ENCODE measurements at regions not wholly inside any gene's neighbourhood (a gene's known extent, or its start where the extent isn't known, plus 50 kb on each side); places are given as distances from the start of the nearest gene placed in this dataset.

GRCh38 chr9:82736701-82737100 lies 326.2 kb downstream of the RASEF start:
- H3K27ac Mint-ChIP-seq = no peak overlapping the region
- H3K4me3 Mint-ChIP-seq = no peak overlapping the region

GRCh38 chr9:82745919-82746318 lies 317.0 kb downstream of the RASEF start:
- Histone ChIP-seq H3K4me1 (no peaks in the 10 kb centered on the region), H3F3A (ENCODE audit: low read depth) (no peaks in the 10 kb centered on the region), H3K27ac (no peak overlapping the region), H3K4me3 (no peak overlapping the region), H3K36me3 (no peaks in the 10 kb centered on the region), H3K4me2 (no peak overlapping the region), H2AFZ (replicated peaks) (no peak overlapping the region), H3K9me3 (ENCODE audit: low read depth) (no peaks in the 10 kb centered on the region), H3K27me3 (no peaks in the 10 kb centered on the region), H3K79me2 (ENCODE audit: low read depth) (no peaks in the 10 kb centered on the region), H3K9ac (no peak overlapping the region), H4K20me1 (ENCODE audit: low read depth) (no peaks in the 10 kb centered on the region)
- no peak for DNase-seq (ENCODE audit: low spot score)
- TF ChIP-seq EZH2phosphoT487 (IDR thresholded peaks at IDR 0.05) (no peak), EZH2 (IDR thresholded peaks at IDR 0.05) (no peak)
- TF ChIP-seq, protein P1, sequence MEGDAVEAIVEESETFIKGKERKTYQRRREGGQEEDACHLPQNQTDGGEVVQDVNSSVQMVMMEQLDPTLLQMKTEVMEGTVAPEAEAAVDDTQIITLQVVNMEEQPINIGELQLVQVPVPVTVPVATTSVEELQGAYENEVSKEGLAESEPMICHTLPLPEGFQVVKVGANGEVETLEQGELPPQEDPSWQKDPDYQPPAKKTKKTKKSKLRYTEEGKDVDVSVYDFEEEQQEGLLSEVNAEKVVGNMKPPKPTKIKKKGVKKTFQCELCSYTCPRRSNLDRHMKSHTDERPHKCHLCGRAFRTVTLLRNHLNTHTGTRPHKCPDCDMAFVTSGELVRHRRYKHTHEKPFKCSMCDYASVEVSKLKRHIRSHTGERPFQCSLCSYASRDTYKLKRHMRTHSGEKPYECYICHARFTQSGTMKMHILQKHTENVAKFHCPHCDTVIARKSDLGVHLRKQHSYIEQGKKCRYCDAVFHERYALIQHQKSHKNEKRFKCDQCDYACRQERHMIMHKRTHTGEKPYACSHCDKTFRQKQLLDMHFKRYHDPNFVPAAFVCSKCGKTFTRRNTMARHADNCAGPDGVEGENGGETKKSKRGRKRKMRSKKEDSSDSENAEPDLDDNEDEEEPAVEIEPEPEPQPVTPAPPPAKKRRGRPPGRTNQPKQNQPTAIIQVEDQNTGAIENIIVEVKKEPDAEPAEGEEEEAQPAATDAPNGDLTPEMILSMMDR (IDR thresholded peaks at IDR 0.05) = no peak
- Mint-ChIP-seq H3K36me3 (no peaks in the 10 kb centered on the region), H3K4me1 (no peaks in the 10 kb centered on the region), H3K27me3 (ENCODE audit: insufficient read depth, low read depth) (peaks cover 3% of the 10 kb centered on the region), H3K9me3 (no peaks in the 10 kb centered on the region), H3K4me3 (no peak overlapping the region), H3K27ac (no peak overlapping the region)

More at GRCh38 chr9:82736701-82737100, 326.2 kb downstream of the RASEF start:
- H3K79me2 ChIP-seq (ENCODE audit: low read depth) = no peaks in the 10 kb centered on the region
- no peak overlapping the region for H3K4me2 ChIP-seq
- no peaks in the 10 kb centered on the region for H3F3A ChIP-seq (ENCODE audit: low read depth)
- no peak overlapping the region for H3K27ac ChIP-seq
- no peak overlapping the region for H2AFZ ChIP-seq (replicated peaks)
- H3K9ac ChIP-seq = no peak overlapping the region
- TF ChIP-seq EZH2phosphoT487 (IDR thresholded peaks at IDR 0.05) (no peak), EZH2 (IDR thresholded peaks at IDR 0.05) (no peak)
- TF ChIP-seq, protein P1 (IDR thresholded peaks at IDR 0.05) = no peak
- DNase-seq (ENCODE audit: low spot score) = no peak
- Mint-ChIP-seq H3K9me3 (no peaks in the 10 kb centered on the region), H3K4me1 (peaks cover 6% of the 10 kb centered on the region), H3K27me3 (ENCODE audit: insufficient read depth, low read depth) (peaks cover 2% of the 10 kb centered on the region), H3K36me3 (no peaks in the 10 kb centered on the region)
- H3K36me3 ChIP-seq = no peaks in the 10 kb centered on the region
- no peaks in the 10 kb centered on the region for H4K20me1 ChIP-seq (ENCODE audit: low read depth)
- H3K27me3 ChIP-seq = no peaks in the 10 kb centered on the region
- H3K4me3 ChIP-seq = no peak overlapping the region
- H3K9me3 ChIP-seq (ENCODE audit: low read depth) = no peaks in the 10 kb centered on the region
- H3K4me1 ChIP-seq = peaks cover 10% of the 10 kb centered on the region

- Histone ChIP-seq H3K9ac (no peak overlapping the region), H3K27me3 (no peaks in the 10 kb centered on the region), H3K4me1 (no peaks in the 10 kb centered on the region), H2AFZ (replicated peaks) (peak overlapping the region; percentile 82), H3K4me3 (no peak overlapping the region), H3F3A (ENCODE audit: low read depth) (no peaks in the 10 kb centered on the region), H3K9me3 (ENCODE audit: low read depth) (no peaks in the 10 kb centered on the region), H3K4me2 (no peak overlapping the region), H3K79me2 (ENCODE audit: low read depth) (no peaks in the 10 kb centered on the region), H3K27ac (no peak overlapping the region), H3K36me3 (no peaks in the 10 kb centered on the region), H4K20me1 (ENCODE audit: low read depth) (no peaks in the 10 kb centered on the region)
- TF ChIP-seq EZH2 (IDR thresholded peaks at IDR 0.05) (no peak), EZH2phosphoT487 (IDR thresholded peaks at IDR 0.05) (no peak)
- TF ChIP-seq, protein P1 (IDR thresholded peaks at IDR 0.05) = no peak
- Mint-ChIP-seq H3K4me3 (no peak overlapping the region), H3K36me3 (no peaks in the 10 kb centered on the region), H3K4me1 (no peaks in the 10 kb centered on the region), H3K27me3 (ENCODE audit: insufficient read depth, low read depth) (peaks cover 3% of the 10 kb centered on the region), H3K27ac (no peak overlapping the region), H3K9me3 (no peaks in the 10 kb centered on the region)
- no peak for DNase-seq (ENCODE audit: low spot score)
Measured at GRCh38 chr9:82750411-82750913, 312.5 kb downstream of the RASEF start.
